ENCODE measurements at regions not wholly inside any gene's neighbourhood (a gene's known extent, or its start where the extent isn't known, plus 50 kb on each side); places are given as distances from the start of the nearest gene placed in this dataset.

DNA sequence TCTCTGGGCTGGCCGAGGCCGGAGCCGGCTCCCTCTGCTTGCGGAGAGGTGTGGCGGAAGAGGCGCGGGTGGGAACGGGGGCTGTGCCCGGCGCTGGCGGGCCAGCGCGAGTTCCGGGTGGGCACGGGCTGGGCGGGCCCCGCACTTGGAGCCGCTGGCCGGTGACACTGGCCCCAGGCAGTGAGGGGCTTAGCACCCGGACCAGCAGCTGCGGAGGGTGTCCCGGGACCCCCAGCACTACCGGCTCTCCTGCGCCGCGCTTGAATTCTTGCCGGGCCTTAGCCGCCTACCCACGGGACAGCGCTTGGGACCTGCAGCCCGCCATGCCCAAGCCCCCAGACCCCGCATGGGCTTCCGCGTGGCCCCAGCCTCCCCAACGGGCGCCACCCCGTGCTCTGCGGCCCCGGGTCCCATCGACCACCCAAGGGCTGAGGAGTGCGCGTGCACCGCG, 736.3 kb upstream of the ARRDC4 start:
- TF ChIP-seq, protein P1, sequence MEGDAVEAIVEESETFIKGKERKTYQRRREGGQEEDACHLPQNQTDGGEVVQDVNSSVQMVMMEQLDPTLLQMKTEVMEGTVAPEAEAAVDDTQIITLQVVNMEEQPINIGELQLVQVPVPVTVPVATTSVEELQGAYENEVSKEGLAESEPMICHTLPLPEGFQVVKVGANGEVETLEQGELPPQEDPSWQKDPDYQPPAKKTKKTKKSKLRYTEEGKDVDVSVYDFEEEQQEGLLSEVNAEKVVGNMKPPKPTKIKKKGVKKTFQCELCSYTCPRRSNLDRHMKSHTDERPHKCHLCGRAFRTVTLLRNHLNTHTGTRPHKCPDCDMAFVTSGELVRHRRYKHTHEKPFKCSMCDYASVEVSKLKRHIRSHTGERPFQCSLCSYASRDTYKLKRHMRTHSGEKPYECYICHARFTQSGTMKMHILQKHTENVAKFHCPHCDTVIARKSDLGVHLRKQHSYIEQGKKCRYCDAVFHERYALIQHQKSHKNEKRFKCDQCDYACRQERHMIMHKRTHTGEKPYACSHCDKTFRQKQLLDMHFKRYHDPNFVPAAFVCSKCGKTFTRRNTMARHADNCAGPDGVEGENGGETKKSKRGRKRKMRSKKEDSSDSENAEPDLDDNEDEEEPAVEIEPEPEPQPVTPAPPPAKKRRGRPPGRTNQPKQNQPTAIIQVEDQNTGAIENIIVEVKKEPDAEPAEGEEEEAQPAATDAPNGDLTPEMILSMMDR (IDR thresholded peaks at IDR 0.05): no peak
- Histone ChIP-seq H3K4me3 (ENCODE audit: low read depth in 1 of 2, low read length in 1 of 2) (no peak overlapping the region), H3K27me3 (no peaks in the 10 kb centered on the region), H3K4me1 (ENCODE audit: control insufficient read depth in 1 of 2, insufficient read depth in 1 of 2, low read depth in 1 of 2, low read length in 1 of 2) (no peaks in the 10 kb centered on the region), H3K27ac (no peak overlapping the region), H3K36me3 (no peaks in the 10 kb centered on the region), H3K9me3 (no peaks in the 10 kb centered on the region)

DNA sequence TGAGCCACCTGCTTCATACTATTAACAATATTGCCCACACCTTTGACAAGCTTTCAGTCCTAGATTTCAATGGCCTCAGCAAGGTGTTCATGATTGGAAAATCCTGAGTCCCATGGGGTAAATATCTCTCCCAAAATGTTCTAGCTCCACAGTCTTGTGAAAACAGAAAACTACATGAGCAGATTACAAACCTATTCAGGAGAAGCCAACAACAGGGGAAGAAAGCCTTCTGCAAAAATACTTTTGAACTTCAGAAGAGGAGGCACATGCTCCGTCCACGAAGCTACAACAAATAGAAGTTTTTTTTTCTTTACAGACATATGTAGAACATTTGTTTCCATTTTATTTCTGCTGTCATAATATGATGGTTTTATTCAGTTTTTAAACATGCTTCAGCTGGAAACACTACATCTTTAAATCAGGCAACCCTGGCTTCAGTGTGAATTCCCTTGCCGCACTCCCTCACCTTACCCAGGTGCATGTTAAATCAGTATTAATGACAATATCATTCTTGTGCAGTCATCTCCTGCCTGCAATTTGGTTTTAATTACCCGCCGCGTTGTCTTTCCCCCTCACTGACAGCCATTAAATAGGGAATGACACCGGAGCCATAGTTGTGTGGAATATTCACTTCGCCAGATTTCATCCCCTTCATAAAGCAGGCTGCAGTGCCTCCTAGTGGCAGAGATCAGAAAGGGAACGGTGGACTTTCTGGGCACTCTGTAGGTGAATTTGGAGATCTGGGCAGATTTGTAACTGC, 725.5 kb upstream of the ARRDC4 start:
- TF ChIP-seq, protein P1 (IDR thresholded peaks at IDR 0.05): no peak
- no peak overlapping the region for H3K27ac ChIP-seq
- no peaks in the 10 kb centered on the region for H3K27me3 ChIP-seq
- no peaks in the 10 kb centered on the region for H3K36me3 ChIP-seq
- H3K4me3 ChIP-seq (ENCODE audit: low read depth in 1 of 2, low read length in 1 of 2): no peak overlapping the region
- H3K9me3 ChIP-seq: no peaks in the 10 kb centered on the region
- H3K4me1 ChIP-seq (ENCODE audit: control insufficient read depth in 1 of 2, insufficient read depth in 1 of 2, low read depth in 1 of 2, low read length in 1 of 2): no peaks in the 10 kb centered on the region

DNA sequence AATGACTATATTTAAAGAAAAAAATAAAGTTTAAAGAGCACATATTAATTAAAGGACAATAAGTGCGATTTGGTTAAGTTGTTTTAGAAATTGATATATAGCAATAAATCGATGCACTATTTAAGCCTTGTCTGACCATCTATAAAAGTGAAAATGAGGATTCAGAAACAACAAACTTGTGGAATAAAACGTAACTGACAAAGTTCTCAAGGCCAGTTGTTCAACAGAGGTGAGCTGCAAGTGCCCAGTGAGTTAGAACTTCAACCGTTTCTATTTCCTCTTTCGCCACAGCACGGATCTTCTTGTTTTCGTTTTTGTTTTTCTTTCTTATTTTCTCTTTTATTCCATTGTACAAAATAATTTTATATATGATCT, 724.9 kb upstream of the ARRDC4 start:
- Histone ChIP-seq H3K27ac (no peak overlapping the region), H3K9me3 (no peaks in the 10 kb centered on the region), H3K4me3 (ENCODE audit: low read depth in 1 of 2, low read length in 1 of 2) (no peak overlapping the region), H3K36me3 (no peaks in the 10 kb centered on the region), H3K4me1 (ENCODE audit: control insufficient read depth in 1 of 2, insufficient read depth in 1 of 2, low read depth in 1 of 2, low read length in 1 of 2) (no peaks in the 10 kb centered on the region), H3K27me3 (no peaks in the 10 kb centered on the region)
- TF ChIP-seq, protein P1 (IDR thresholded peaks at IDR 0.05): no peak

DNA sequence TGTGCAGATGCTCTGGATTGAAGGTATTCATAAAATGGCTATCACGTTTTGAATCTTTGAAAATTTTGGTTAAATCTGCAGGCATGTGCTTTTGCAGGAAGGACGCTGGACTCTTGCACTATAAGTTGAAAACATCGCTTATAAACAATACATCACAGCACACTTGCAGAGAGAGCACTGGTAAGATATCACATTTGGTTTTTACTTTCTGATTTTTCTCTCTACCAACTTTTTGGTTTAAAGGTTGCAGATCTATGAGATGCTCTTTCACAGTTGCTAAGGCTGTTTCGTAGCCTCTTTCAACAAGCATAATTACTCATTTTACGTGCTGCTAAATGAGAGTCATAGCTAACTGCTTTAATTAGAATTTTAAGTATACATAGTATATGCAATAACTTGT, 724.4 kb upstream of the ARRDC4 start:
- Histone ChIP-seq H3K27me3 (no peaks in the 10 kb centered on the region), H3K9me3 (no peaks in the 10 kb centered on the region), H3K4me3 (ENCODE audit: low read depth in 1 of 2, low read length in 1 of 2) (no peak overlapping the region), H3K27ac (no peak overlapping the region), H3K36me3 (no peaks in the 10 kb centered on the region), H3K4me1 (ENCODE audit: control insufficient read depth in 1 of 2, insufficient read depth in 1 of 2, low read depth in 1 of 2, low read length in 1 of 2) (no peaks in the 10 kb centered on the region)
- TF ChIP-seq, protein P1 (IDR thresholded peaks at IDR 0.05): no peak

DNA sequence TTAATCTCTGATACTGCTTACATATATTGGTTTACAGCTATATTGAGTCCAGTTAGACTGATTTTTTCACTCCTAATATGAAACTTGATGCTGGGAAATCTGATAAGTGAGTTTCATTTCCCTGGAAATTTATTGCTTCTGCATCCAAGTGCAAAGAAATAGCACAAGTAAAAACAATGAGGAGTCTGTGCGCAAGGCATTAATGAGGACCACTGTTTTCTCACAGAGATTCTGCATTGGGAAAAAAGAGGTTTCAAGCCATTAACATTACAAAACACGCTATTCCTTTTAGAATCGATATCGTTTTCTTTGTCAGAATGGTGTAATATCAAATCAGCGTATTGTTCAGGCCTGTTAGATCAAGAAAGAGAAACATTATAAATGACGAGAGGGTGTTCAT, 723.3 kb upstream of the ARRDC4 start:
- Histone ChIP-seq H3K4me3 (ENCODE audit: low read depth in 1 of 2, low read length in 1 of 2) (no peak overlapping the region), H3K4me1 (ENCODE audit: control insufficient read depth in 1 of 2, insufficient read depth in 1 of 2, low read depth in 1 of 2, low read length in 1 of 2) (no peaks in the 10 kb centered on the region), H3K27me3 (no peaks in the 10 kb centered on the region), H3K9me3 (no peaks in the 10 kb centered on the region), H3K27ac (no peak overlapping the region), H3K36me3 (no peaks in the 10 kb centered on the region)
- TF ChIP-seq, protein P1 (IDR thresholded peaks at IDR 0.05): no peak
